HG02678 (cell line): ENCODE measurements at regions not wholly inside any gene's neighbourhood (a gene's known extent, or its start where the extent isn't known, plus 50 kb on each side); places are given as distances from the start of the nearest gene placed in this dataset.
A peak's percentile ranks its signal among the peaks of the same experiment; 100 is the strongest.

Experiments
- ATAC-seq: cut with Tn5 transposase; IDR thresholded peaks from one replicate; pipeline ENCODE4 v1.9.1; 2021; ENCODE audit warnings: mild to moderate bottlenecking, moderate library complexity; ENCODE audit not compliant: unreplicated experiment

DNA sequence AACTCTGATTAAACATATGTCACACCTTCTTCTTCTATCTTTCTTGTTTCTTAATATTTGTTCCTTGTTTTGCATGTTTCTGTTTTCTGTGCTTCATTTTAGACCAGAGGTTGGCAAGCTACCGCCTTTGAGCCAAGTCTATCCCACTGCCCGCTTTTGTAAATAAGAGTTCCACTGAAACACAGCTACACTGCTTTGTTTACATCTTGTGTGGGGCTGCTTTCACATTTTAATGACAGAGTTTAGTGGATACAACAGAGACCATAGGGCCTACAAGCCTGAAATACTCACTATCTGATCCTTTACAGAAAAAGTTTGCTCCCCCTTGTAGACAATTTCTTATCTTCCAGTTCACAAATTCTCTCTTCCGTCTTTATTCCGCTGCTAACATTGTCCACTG, 109.4 kb upstream of the SPACA1 start:
- ATAC-seq: no peak

- no peak for ATAC-seq
Measured at GRCh38 chr6:87936065-87936464, 111.6 kb upstream of the SPACA1 start.

DNA sequence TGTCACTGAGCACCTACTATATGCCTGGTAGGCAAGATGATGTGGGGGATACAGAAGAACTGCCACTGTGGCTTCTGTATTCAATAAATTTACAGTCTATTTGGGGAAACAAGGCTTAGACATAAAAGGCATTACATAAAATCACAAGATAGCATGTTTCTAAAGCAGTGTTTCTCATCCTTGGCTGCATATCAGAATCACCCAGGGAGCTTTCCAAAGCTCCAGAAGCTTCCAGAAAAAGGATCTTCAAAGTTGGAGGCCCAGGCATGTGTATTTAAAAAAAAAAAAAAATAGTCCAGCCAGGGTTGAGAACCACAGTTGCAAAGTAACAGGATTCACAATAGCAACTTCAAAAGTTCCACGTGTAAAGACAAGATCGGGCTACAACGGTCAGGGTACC, 112.4 kb upstream of the SPACA1 start:
- ATAC-seq: no peak

- no peak for ATAC-seq
Measured at GRCh38 chr6:87932361-87932760, 115.3 kb upstream of the SPACA1 start.

GRCh38 chr6:87929843-87930288, 117.8 kb upstream of the SPACA1 start:
- ATAC-seq: peak; percentile 65

DNA sequence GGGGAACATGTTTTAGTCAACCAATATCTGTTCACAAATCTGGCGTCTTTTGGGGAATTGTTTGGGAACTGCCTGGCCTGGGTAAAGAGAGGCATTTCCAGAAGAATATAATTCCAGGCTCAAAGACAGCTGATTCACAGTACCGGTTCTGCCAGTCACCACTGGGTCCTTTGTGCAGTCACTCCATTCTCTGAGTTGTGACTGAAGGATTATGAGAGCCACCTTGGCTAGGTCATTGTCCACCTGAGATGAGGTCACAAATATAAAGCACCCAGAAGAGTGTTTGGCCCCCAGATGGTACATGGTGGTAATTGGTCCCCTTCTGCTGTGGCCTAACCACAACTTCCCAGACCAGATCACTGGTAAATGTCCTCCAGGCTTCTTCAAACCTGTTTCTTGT, 121.0 kb upstream of the SPACA1 start:
- no peak for ATAC-seq

DNA sequence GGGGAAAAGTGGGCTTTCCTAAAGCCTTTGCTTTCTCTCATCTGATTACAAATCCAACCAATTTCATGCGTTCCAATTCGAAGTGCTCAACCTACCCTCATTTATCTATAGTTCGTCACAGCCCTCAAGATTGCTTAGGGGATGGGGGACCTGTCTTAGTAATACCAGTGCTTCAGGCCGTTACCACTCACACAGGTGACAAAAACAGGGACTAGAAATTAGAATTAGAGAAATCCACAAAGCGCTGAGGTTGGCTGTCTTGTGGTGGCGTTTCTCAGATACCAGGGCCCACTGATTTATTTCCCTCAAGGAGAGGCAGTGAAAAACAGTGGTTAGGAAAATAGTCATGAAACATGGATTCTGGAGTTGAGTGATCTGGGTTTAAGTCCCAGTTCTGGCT, 121.6 kb upstream of the SPACA1 start:
- ATAC-seq: no peak

DNA sequence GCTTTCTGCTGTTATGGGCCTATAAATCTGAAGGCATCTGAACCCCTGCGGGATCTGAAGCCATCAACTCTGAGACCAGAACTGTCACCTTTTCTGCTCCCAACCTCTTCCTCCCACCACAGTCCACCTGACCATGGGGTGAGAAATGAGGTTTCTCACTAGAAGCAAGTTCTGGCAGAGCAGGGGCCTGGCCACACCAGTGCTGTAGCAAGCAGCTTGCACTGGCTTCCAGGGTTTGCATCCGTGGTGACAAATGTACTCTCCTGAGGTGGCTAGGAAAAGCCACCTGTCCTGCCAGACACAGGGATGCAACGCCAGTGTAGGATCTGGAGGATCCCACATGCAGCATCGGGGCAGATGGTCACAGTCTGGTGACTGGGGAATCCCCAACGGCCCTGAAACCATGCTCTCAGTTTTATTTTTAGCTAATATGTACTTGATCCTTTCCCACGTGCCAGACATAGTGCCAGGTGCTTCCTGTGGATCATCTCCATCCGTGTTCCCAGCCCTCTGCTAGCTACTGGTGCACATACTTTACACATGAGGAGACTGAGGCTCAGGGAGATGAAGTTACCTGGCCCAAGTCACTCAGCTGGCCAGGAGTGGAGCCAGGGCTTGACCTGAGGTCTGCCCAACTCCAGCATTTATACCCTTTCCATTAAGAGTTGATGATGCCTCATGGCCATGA, 122.1 kb upstream of the SPACA1 start:
- peak; percentile 50 for ATAC-seq

DNA sequence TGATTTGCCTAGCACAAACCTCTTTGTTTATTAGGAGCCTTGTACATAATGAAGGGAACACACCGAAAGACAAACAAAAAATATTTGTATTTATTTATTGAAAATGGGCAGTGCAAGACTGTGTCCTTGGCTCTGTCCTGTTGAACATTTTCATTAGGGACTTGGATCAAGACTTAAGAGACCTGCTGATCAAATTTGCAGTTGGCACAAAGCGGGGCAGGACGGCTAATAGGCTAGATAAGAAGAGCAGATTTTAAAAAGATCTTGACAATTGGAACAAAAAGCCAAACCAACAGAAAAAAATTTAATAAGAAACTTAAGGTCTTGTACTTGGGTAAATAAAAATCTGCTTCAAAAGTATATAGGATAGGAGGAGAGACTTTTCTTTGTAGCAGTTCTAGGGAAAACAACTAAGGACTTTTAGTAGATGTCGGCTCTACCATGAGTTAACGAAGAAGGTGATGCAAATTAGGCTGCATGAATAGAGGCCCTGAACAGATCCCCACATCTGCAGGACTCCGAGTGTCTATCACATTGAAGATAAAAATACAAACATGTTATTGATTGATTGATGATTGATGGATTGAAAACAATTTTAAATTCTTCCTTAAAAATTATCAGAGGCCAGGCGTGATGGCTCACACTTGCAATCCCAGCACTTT, 124.1 kb upstream of the SPACA1 start:
- no peak for ATAC-seq

- peak; percentile 71 for ATAC-seq
Measured at GRCh38 chr6:87922947-87923330, 124.7 kb upstream of the SPACA1 start.

DNA sequence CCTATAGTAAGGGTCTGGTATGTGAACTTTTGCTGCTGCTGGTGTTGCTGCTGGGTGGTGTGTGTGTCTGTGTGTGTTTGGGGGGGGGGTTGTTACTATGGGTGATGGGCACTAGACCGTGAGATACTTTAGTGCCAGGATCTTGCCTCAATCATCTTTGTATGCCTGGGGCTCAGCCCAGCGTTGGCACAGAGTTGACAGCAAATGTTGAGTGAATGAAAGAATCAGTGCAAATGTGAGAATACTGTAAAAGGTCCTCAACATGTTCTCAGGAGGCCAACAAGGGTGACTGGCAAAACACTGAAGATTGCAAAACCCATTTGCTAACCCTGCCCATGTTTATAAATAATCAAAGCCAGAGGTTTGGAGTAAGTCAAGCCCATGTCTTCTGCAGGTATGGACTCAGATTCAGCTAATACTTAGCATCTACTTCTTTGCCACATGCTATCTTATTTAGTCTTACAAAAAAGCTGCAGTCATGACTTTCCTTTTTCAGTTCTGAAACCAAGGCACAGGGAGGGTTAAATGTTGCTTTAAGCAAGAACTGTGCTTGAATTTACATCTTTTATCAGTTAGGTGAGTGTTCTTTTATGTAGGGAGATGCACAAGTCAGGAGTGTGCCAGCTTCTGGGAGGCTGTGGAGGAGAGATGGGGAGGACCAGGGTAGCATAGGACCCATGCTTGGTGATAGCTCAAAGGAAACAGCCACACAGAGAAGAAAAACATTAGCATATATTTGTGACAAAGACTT, 125.3 kb upstream of the SPACA1 start:
- peak; percentile 9 for ATAC-seq

GRCh38 chr6:87921034-87921433, 126.6 kb upstream of the SPACA1 start:
- ATAC-seq: no peak

GRCh38 chr6:87920245-87920644, 127.4 kb upstream of the SPACA1 start:
- ATAC-seq: no peak

DNA sequence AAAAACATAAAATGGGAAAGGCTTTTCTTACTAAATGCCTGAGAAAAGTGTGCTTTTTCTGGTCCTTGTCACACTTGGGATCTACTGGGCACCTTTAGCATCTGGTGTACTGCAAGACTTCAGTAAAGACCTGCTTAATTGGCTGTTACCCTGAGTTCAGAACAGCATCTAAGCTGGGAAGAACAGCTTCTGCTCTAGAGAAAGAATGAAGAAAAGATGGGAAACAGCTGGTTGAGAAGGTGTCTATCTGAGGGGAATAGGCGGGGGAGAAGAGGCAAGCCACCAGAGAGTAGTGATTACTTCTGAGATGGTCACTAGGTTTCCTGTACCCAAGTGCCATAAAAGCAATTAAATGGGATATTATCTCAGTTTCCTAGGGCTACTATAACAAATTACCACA, 128.2 kb upstream of the SPACA1 start:
- no peak for ATAC-seq

- ATAC-seq: no peak
Measured at GRCh38 chr6:87919001-87919400, 128.6 kb upstream of the SPACA1 start.

DNA sequence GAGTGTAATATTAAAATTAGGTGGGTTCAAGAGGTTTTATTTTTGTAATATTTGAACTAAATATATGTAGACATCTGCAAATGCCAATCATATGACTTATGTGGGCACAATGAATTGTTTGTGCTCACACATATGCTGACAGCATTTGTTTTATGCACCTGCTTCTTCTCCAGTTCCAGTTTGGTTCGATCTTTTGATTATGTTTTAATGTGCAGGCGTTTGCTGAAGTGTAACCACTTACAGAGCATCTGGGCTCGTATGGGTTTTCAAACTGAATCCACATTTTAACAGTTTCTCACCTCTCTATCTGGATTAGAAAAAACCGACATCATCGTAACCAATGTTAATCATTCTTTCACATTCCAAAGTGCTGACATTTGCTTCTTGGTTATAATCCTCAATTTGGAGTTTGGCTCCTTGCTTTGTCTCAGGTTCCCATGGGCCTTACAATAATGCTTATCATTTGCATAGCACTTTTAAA, 129.1 kb upstream of the SPACA1 start:
- ATAC-seq: no peak

DNA sequence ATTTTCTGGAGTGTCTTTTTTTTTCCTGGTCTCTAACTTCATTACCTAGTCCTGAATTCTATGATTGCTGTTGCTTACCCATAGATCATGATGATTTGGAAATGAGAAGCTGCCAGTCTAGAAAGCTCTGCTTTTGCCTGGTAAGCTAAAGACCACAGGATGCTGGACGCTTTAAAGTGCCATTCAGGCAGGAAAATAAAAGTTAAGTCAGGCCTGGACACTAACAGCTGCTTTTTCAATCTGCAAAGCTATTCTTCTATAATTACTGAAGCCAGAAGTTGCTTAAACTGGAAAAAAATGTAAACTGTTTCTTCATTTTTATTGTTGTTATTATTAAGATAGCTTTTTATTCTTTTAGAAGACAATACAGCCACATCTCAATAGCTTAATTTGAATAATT, 129.8 kb upstream of the SPACA1 start:
- no peak for ATAC-seq

DNA sequence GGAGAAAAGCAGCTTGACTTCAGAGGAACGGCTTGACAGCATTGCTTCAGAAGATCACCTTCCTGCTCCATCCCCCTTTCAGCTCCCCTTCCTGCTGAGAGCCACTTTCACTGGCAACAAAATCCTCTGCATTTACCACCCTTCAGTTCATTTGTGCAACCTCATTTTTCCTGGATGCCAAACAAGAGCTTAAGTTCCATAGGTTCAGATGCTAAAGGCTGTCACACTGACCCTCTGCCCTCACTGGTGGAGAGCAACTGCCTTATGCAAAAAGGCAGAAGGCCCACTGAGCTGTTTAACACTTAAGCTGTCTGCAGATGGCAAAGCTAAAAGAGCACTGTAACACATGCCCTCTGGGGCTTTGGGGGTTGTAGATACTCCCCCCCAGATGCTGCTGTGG, 131.2 kb upstream of the SPACA1 start:
- no peak for ATAC-seq

DNA sequence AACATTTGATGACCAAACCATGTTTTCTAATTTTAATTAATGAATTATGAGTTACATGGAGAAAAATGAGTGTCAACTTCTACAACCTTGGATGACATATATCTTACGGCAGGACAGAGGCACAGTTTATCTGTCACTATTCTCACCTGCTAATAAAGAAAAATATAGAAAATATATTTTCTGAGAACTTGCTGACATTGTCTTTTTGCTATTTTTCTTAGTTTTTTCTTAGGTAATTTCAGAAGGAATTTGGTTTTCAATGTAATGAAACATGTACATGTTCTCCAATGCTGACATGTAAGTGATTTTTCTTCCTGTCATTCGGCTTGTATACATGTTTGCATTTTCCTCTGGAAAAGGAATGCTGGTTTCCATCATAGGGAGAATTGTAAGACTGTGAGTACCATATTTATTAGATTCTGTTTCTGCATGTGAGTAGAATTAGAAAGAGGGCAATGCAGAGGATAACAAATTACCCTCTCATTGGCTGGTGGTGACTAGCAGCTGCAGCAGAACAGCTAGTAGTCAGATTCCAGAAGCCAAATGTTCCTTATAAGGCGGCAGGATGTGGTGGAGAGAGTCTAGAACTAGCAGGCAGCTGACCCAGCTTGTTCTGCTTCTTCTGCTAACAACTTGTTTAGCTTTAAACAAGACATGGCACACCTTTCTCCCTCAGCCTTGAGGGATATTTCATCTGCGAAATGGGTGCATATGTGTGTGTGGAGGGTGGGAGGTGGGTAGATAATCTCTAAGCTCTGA, 132.8 kb upstream of the SPACA1 start:
- ATAC-seq: peak; percentile 84

DNA sequence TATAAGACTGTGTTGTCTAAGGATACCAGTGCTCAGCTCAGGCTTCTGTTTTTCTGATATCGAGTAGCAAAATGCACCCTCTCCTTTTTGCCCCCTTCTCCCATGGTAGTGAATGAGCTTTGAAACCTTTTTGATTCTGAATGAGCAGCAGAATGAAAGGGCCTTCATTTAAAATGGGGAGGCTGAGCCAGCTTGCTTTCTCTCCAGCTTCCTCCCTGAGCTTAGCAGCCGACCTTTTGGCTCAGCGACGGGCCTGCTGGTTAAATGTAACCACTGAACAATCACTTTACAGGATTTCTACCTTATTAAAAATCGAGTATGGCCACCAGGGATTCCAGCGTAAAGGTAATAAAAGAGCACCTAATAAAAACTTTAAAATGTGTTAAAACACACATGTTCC, 133.7 kb upstream of the SPACA1 start:
- ATAC-seq: no peak

DNA sequence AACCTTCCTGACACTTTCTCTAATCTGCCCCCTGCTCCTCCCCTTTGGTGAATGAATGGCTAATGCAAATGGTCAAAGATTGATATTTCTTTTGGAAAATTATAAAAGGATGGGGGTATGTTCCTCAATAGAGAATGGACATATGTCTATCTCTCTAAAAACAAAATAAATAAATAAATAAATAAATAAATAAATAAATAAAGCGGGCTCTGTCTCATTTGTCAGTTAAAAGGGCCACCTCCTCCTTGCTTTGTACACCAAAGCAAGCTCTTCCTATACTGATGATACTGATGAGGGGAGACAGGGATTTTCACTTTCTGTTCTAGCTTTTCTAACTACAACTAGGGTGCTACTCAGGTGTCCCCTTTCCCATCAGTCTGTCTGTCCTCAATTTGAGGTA, 135.5 kb upstream of the SPACA1 start:
- ATAC-seq: no peak
